Activated naive CD8-positive, alpha-beta T cell treated with anti-CD3 and anti-CD28 coated beads, Interleukin-2, amount 10 ng/mL, durations not matched to agents 7 days and 5 days (primary cell): ENCODE measurements at regions not wholly inside any gene's neighbourhood (a gene's known extent, or its start where the extent isn't known, plus 50 kb on each side); places are given as distances from the start of the nearest gene placed in this dataset.

Experiments used
- ATAC-seq: fragments of 150-1000 bp; cut with Tn5 transposase; one replicate; pipeline ENCODE4 v1.10.0; 2021; ENCODE audit warnings: low read depth, moderate library complexity
- POLR2A ChIA-PET: fragments of 350-600 bp; sonication (Branson Sonifier 250); formaldehyde crosslinking; loops from one replicate; lab custom pipeline; 2021; ENCODE audit warnings: antibody characterized with exemption; lab: Charles Lee
- DNase-seq: peaks from one replicate; pipeline ENCODE4 v3.0.0; 2021
- H3K27ac Mint-ChIP-seq: one replicate; pipeline ENCODE4 v1.8.0; 2022; ENCODE audit warnings: mild to moderate bottlenecking, mixed read lengths
- H3K27me3 Mint-ChIP-seq: one replicate; pipeline ENCODE4 v1.8.0; 2022; ENCODE audit warnings: mild to moderate bottlenecking, moderate library complexity, mixed read lengths
- H3K36me3 Mint-ChIP-seq: one replicate; pipeline ENCODE4 v1.8.0; 2021; ENCODE audit warnings: mild to moderate bottlenecking, mixed read lengths
- H3K4me1 Mint-ChIP-seq: one replicate; pipeline ENCODE4 v1.8.0; 2021; ENCODE audit warnings: mixed read lengths
- H3K4me3 Mint-ChIP-seq: one replicate; pipeline ENCODE4 v1.8.0; 2022; ENCODE audit warnings: mild to moderate bottlenecking, moderate library complexity, mixed read lengths
- H3K9me3 Mint-ChIP-seq: one replicate; pipeline ENCODE4 v1.8.0; 2021; ENCODE audit warnings: mixed read lengths

GRCh38 chr12:126998031-126998430, 1268.9 kb upstream of the TMEM132C start:
- POLR2A ChIA-PET = no interaction called here
- Mint-ChIP-seq H3K4me3 (no peak overlapping the region), H3K4me1 (no peaks in the 10 kb centered on the region), H3K27me3 (peaks cover 2% of the 10 kb centered on the region), H3K9me3 (no peaks in the 10 kb centered on the region), H3K27ac (no peak overlapping the region), H3K36me3 (no peaks in the 10 kb centered on the region)
- DNase-seq (no peak), ATAC-seq (no peak)

GRCh38 chr12:126998747-126999285, 1268.2 kb upstream of the TMEM132C start:
- no peak for ATAC-seq
- H3K9me3 Mint-ChIP-seq = no peaks in the 10 kb centered on the region
- POLR2A ChIA-PET = no interaction called here
- no peak overlapping the region for H3K27ac Mint-ChIP-seq
- DNase-seq = no peak
- no peaks in the 10 kb centered on the region for H3K36me3 Mint-ChIP-seq
- no peak overlapping the region for H3K4me3 Mint-ChIP-seq
- H3K27me3 Mint-ChIP-seq = peaks cover 2% of the 10 kb centered on the region
- no peaks in the 10 kb centered on the region for H3K4me1 Mint-ChIP-seq

GRCh38 chr12:126999352-126999751, 1267.6 kb upstream of the TMEM132C start:
- H3K27ac Mint-ChIP-seq = no peak overlapping the region
- H3K36me3 Mint-ChIP-seq = no peaks in the 10 kb centered on the region
- H3K4me1 Mint-ChIP-seq = no peaks in the 10 kb centered on the region
- POLR2A ChIA-PET = no interaction called here
- peaks cover 2% of the 10 kb centered on the region for H3K27me3 Mint-ChIP-seq
- ATAC-seq (no peak), DNase-seq (no peak)
- no peak overlapping the region for H3K4me3 Mint-ChIP-seq
- no peaks in the 10 kb centered on the region for H3K9me3 Mint-ChIP-seq

GRCh38 chr12:127005406-127005805, 1261.6 kb upstream of the TMEM132C start:
- POLR2A ChIA-PET = no interaction called here
- H3K27me3 Mint-ChIP-seq = no peaks in the 10 kb centered on the region
- no peaks in the 10 kb centered on the region for H3K9me3 Mint-ChIP-seq
- no peaks in the 10 kb centered on the region for H3K36me3 Mint-ChIP-seq
- no peak for DNase-seq
- ATAC-seq = no peak
- H3K4me3 Mint-ChIP-seq = no peak overlapping the region
- no peak overlapping the region for H3K27ac Mint-ChIP-seq
- no peaks in the 10 kb centered on the region for H3K4me1 Mint-ChIP-seq

- Mint-ChIP-seq H3K4me1 (no peaks in the 10 kb centered on the region), H3K36me3 (no peaks in the 10 kb centered on the region), H3K27me3 (no peaks in the 10 kb centered on the region), H3K4me3 (no peak overlapping the region), H3K27ac (no peak overlapping the region), H3K9me3 (no peaks in the 10 kb centered on the region)
- POLR2A ChIA-PET = no interaction called here
- ATAC-seq = no peak
- no peak for DNase-seq
Measured at GRCh38 chr12:127006972-127007371, 1260.0 kb upstream of the TMEM132C start.

- Mint-ChIP-seq H3K36me3 (no peaks in the 10 kb centered on the region), H3K27me3 (no peaks in the 10 kb centered on the region), H3K4me1 (no peaks in the 10 kb centered on the region), H3K9me3 (no peaks in the 10 kb centered on the region), H3K27ac (no peak overlapping the region), H3K4me3 (no peak overlapping the region)
- ATAC-seq = no peak
- no peak for DNase-seq
- POLR2A ChIA-PET = no interaction called here
Measured at GRCh38 chr12:127008755-127009403, 1258.1 kb upstream of the TMEM132C start.

GRCh38 chr12:127012109-127012508, 1254.9 kb upstream of the TMEM132C start:
- POLR2A ChIA-PET = no interaction called here
- Mint-ChIP-seq H3K9me3 (no peaks in the 10 kb centered on the region), H3K4me3 (no peak overlapping the region), H3K36me3 (no peaks in the 10 kb centered on the region), H3K27me3 (no peaks in the 10 kb centered on the region), H3K27ac (no peak overlapping the region), H3K4me1 (no peaks in the 10 kb centered on the region)
- DNase-seq (no peak), ATAC-seq (no peak)

GRCh38 chr12:127013197-127013596, 1253.8 kb upstream of the TMEM132C start:
- Mint-ChIP-seq H3K27me3 (no peaks in the 10 kb centered on the region), H3K36me3 (no peaks in the 10 kb centered on the region), H3K9me3 (no peaks in the 10 kb centered on the region), H3K4me1 (no peaks in the 10 kb centered on the region), H3K4me3 (no peak overlapping the region), H3K27ac (no peak overlapping the region)
- no peak for DNase-seq
- POLR2A ChIA-PET = no interaction called here
- ATAC-seq = no peak

GRCh38 chr12:127014079-127014478, 1252.9 kb upstream of the TMEM132C start:
- Mint-ChIP-seq H3K36me3 (no peaks in the 10 kb centered on the region), H3K9me3 (no peaks in the 10 kb centered on the region), H3K4me3 (no peak overlapping the region), H3K27me3 (no peaks in the 10 kb centered on the region), H3K27ac (no peak overlapping the region), H3K4me1 (no peaks in the 10 kb centered on the region)
- ATAC-seq (no peak), DNase-seq (no peak)
- POLR2A ChIA-PET = no interaction called here

GRCh38 chr12:127024791-127025190, 1242.2 kb upstream of the TMEM132C start:
- Mint-ChIP-seq H3K27me3 (no peaks in the 10 kb centered on the region), H3K27ac (no peak overlapping the region), H3K4me3 (no peak overlapping the region), H3K4me1 (no peaks in the 10 kb centered on the region), H3K9me3 (no peaks in the 10 kb centered on the region), H3K36me3 (no peaks in the 10 kb centered on the region)
- POLR2A ChIA-PET = no interaction called here
- ATAC-seq (no peak), DNase-seq (no peak)

- Mint-ChIP-seq H3K27ac (no peak overlapping the region), H3K9me3 (peaks cover 3% of the 10 kb centered on the region), H3K27me3 (no peaks in the 10 kb centered on the region), H3K36me3 (no peaks in the 10 kb centered on the region), H3K4me3 (no peak overlapping the region), H3K4me1 (no peaks in the 10 kb centered on the region)
- no peak for ATAC-seq
- DNase-seq = no peak
- POLR2A ChIA-PET = no interaction called here
Measured at GRCh38 chr12:127025545-127025944, 1241.4 kb upstream of the TMEM132C start.

GRCh38 chr12:127035011-127035879, 1231.7 kb upstream of the TMEM132C start:
- Mint-ChIP-seq H3K4me1 (no peaks in the 10 kb centered on the region), H3K36me3 (no peaks in the 10 kb centered on the region), H3K9me3 (no peaks in the 10 kb centered on the region), H3K27me3 (peaks cover 4% of the 10 kb centered on the region), H3K4me3 (no peak overlapping the region), H3K27ac (no peak overlapping the region)
- POLR2A ChIA-PET = no interaction called here
- ATAC-seq (no peak), DNase-seq (no peak)

- no peaks in the 10 kb centered on the region for H3K36me3 Mint-ChIP-seq
- H3K9me3 Mint-ChIP-seq = peaks cover 1% of the 10 kb centered on the region
- no peak for ATAC-seq
- no peak for DNase-seq
- no peaks in the 10 kb centered on the region for H3K4me1 Mint-ChIP-seq
- no peak overlapping the region for H3K27ac Mint-ChIP-seq
- peaks cover 4% of the 10 kb centered on the region for H3K27me3 Mint-ChIP-seq
- POLR2A ChIA-PET = no interaction called here
- no peak overlapping the region for H3K4me3 Mint-ChIP-seq
Measured at GRCh38 chr12:127038152-127038551, 1228.8 kb upstream of the TMEM132C start.

GRCh38 chr12:127038761-127039160, 1228.2 kb upstream of the TMEM132C start:
- Mint-ChIP-seq H3K4me1 (no peaks in the 10 kb centered on the region), H3K27ac (no peak overlapping the region)

More at GRCh38 chr12:127038761-127039160, 1228.2 kb upstream of the TMEM132C start:
- Mint-ChIP-seq H3K36me3 (no peaks in the 10 kb centered on the region), H3K9me3 (peaks cover 1% of the 10 kb centered on the region), H3K27me3 (peaks cover 4% of the 10 kb centered on the region), H3K4me3 (no peak overlapping the region)
- DNase-seq = no peak
- no peak for ATAC-seq
- POLR2A ChIA-PET = no interaction called here
